IMR-90 (cell line): ENCODE measurements at regions not wholly inside any gene's neighbourhood (a gene's known extent, or its start where the extent isn't known, plus 50 kb on each side); places are given as distances from the start of the nearest gene placed in this dataset.

Experiments
- ATAC-seq: fragments of 200-7000 bp; cut with Tn5 transposase; 2 replicates; pipeline ENCODE4 v1.9.1; 2020; ENCODE audit warnings: low read depth, mild to moderate bottlenecking, moderate library complexity
- BruUV-seq: library from RNA; stranded (reverse); fragments of 400-500 nt; replicated peaks from 2 replicates; lab custom pipeline; 2021; lab: Mats Ljungman, UMichigan
- CTCF ChIA-PET: fragments of 300-600 bp; formaldehyde crosslinking; extraction: SDS; loops from one replicate; lab custom pipeline; 2021; ENCODE audit warnings: antibody characterized with exemption; lab: Yijun Ruan, JAX
- POLR2A ChIA-PET: fragments of 300-600 bp; sonication (Branson Sonifier 250); formaldehyde crosslinking; loops from one replicate; lab custom pipeline; 2022; ENCODE audit warnings: antibody characterized with exemption; ENCODE audit not compliant: unreplicated experiment; lab: Charles Lee
- DNase-seq: peaks from one replicate; pipeline ENCODE4 v3.0.0; 2013
- H2AFZ ChIP-seq: replicated peaks from 2 replicates; pipeline ENCODE3; 2013; ENCODE audit warnings: low read length, mild to moderate bottlenecking; ENCODE audit not compliant: poor library complexity
- H2AK5ac ChIP-seq: 2 replicates; pipeline ENCODE4 v1.6.1; 2013; ENCODE audit warnings: low read depth, low read length, inconsistent platforms
- H2AK9ac ChIP-seq: replicated peaks from 2 replicates; pipeline ENCODE3; 2013; ENCODE audit warnings: mild to moderate bottlenecking, low read depth, low read length, moderate library complexity; ENCODE audit not compliant: poor library complexity
- H2BK120ac ChIP-seq: 2 replicates; pipeline ENCODE4 v1.6.1; 2013; ENCODE audit warnings: low read depth, low read length, inconsistent platforms
- H2BK15ac ChIP-seq: 3 replicates; pipeline ENCODE4 v1.6.1; 2013; ENCODE audit warnings: low read depth, low read length, inconsistent platforms
- H2BK20ac ChIP-seq: 2 replicates; pipeline ENCODE4 v1.6.1; 2013; ENCODE audit warnings: low read depth, mild to moderate bottlenecking, inconsistent platforms, low read length, moderate library complexity
- H2BK5ac ChIP-seq: 2 replicates; pipeline ENCODE4 v1.6.1; 2013; ENCODE audit warnings: mild to moderate bottlenecking, low read depth, low read length, inconsistent platforms; ENCODE audit not compliant: poor library complexity, severe bottlenecking
- H3K14ac ChIP-seq: replicated peaks from 2 replicates; pipeline ENCODE4 v1.6.1; 2013; ENCODE audit warnings: low read depth, low read length, inconsistent platforms
- H3K18ac ChIP-seq: 2 replicates; pipeline ENCODE4 v1.6.1; 2013; ENCODE audit warnings: low read depth, low read length, control low read depth
- H3K23ac ChIP-seq: 2 replicates; pipeline ENCODE4 v1.6.1; 2013; ENCODE audit warnings: low read depth, low read length, inconsistent platforms
- H3K27ac ChIP-seq: 2 replicates; pipeline ENCODE4 v1.5.1; 2013; ENCODE audit warnings: mild to moderate bottlenecking, control low read depth, low read length; ENCODE audit not compliant: insufficient read depth
- H3K27me3 ChIP-seq: 2 replicates; pipeline ENCODE4 v1.6.1; 2013; ENCODE audit warnings: low read length; ENCODE audit not compliant: control insufficient read depth, insufficient read depth
- H3K36me3 ChIP-seq: 2 replicates; pipeline ENCODE4 v1.6.1; 2013; ENCODE audit warnings: low read length, mixed read lengths; ENCODE audit not compliant: control insufficient read depth, insufficient read depth
- H3K4ac ChIP-seq: 2 replicates; pipeline ENCODE4 v1.6.1; 2013; ENCODE audit warnings: low read depth, low read length, inconsistent platforms
- H3K4me1 ChIP-seq: 2 replicates; pipeline ENCODE4 v1.6.1; 2013; ENCODE audit warnings: low read length, mixed read lengths; ENCODE audit not compliant: control insufficient read depth, insufficient read depth
- H3K4me2 ChIP-seq: 2 replicates; pipeline ENCODE4 v1.6.1; 2013; ENCODE audit warnings: low read depth, mild to moderate bottlenecking, control low read depth, low read length, moderate library complexity
- H3K4me3 ChIP-seq: 2 replicates; pipeline ENCODE4 v1.5.1; 2013; ENCODE audit warnings: low read depth, mild to moderate bottlenecking, control low read depth, low read length, moderate library complexity; ENCODE audit not compliant: insufficient read depth
- H3K56ac ChIP-seq: 2 replicates; pipeline ENCODE4 v1.6.1; 2013; ENCODE audit warnings: low read length, inconsistent platforms; ENCODE audit not compliant: insufficient read depth; ENCODE audit errors: extremely low read depth
- H3K79me1 ChIP-seq, 2 experiments: 2 replicates each; pipeline ENCODE4 v1.6.1; 2013; ENCODE audit warnings: low read length in 2 of 2, inconsistent platforms in 1 of 2, low read depth in 1 of 2
- H3K9ac ChIP-seq: 2 replicates; pipeline ENCODE4 v1.6.1; 2013; ENCODE audit warnings: low read depth, low read length, control low read depth
- H3K9me1 ChIP-seq: 2 replicates; pipeline ENCODE4 v1.6.1; 2013; ENCODE audit warnings: low read length, inconsistent platforms; ENCODE audit not compliant: insufficient read depth
- H3K9me3 ChIP-seq: 2 replicates; pipeline ENCODE4 v1.6.1; 2013; ENCODE audit warnings: low read length; ENCODE audit not compliant: control insufficient read depth, insufficient read depth
- H4K20me1 ChIP-seq: 2 replicates; pipeline ENCODE4 v1.6.1; 2013; ENCODE audit warnings: low read length, inconsistent platforms; ENCODE audit not compliant: insufficient read depth
- H4K5ac ChIP-seq: 2 replicates; pipeline ENCODE4 v1.6.1; 2013; ENCODE audit warnings: mild to moderate bottlenecking, low read depth, low read length, control low read depth
- H4K8ac ChIP-seq, 2 experiments: 2 replicates each; pipeline ENCODE4 v1.6.1; 2013; ENCODE audit warnings: low read depth in 2 of 2, low read length in 2 of 2, control low read depth in 1 of 2, inconsistent platforms in 1 of 2
- H4K91ac ChIP-seq: 2 replicates; pipeline ENCODE4 v1.6.1; 2013; ENCODE audit warnings: low read depth, low read length, inconsistent platforms; ENCODE audit not compliant: insufficient read depth
- BHLHE40 ChIP-seq: fragments of 150-350 bp; IDR thresholded peaks from 2 replicates; pipeline ENCODE4 v1.6.1; 2016; ENCODE audit warnings: mild to moderate bottlenecking, low read depth, low read length
- CEBPB ChIP-seq: IDR thresholded peaks from 2 replicates; pipeline ENCODE4 v1.6.1; 2012; ENCODE audit warnings: low read depth, low read length, improper control_type of control experiment
- CHD1 ChIP-seq: IDR thresholded peaks from 2 replicates; pipeline ENCODE4 v1.6.1; 2012; ENCODE audit warnings: low read depth, low read length, improper control_type of control experiment
- CTCF ChIP-seq: conservative IDR thresholded peaks from 2 replicates; pipeline ENCODE4 v1.5.1; 2012; ENCODE audit warnings: mild to moderate bottlenecking, low read depth, low read length, improper control_type of control experiment
- ELK1 ChIP-seq: fragments of 150-350 bp; IDR thresholded peaks from 2 replicates; pipeline ENCODE4 v1.6.1; 2016; ENCODE audit warnings: low read depth, mild to moderate bottlenecking, low read length, moderate library complexity, borderline replicate concordance
- FOS ChIP-seq: fragments of 150-350 bp; IDR thresholded peaks from 2 replicates; pipeline ENCODE4 v1.6.1; 2016; ENCODE audit warnings: low read depth, low read length
- MAFK ChIP-seq: IDR thresholded peaks from 2 replicates; pipeline ENCODE4 v1.6.1; 2012; ENCODE audit warnings: low read depth, low read length, improper control_type of control experiment
- MAZ ChIP-seq: IDR thresholded peaks from 2 replicates; pipeline ENCODE4 v1.6.1; 2012; ENCODE audit warnings: low read depth, mild to moderate bottlenecking, low read length, improper control_type of control experiment, moderate library complexity, borderline replicate concordance
- MXI1 ChIP-seq: IDR thresholded peaks from 2 replicates; pipeline ENCODE4 v1.6.1; 2012; ENCODE audit warnings: low read depth, mild to moderate bottlenecking, low read length, moderate library complexity, borderline replicate concordance
- NFE2L2 ChIP-seq: fragments of 150-350 bp; IDR thresholded peaks from 2 replicates; pipeline ENCODE4 v1.6.1; 2016; ENCODE audit warnings: low read depth, mild to moderate bottlenecking, low read length
- POLR2A ChIP-seq: IDR thresholded peaks from 2 replicates; pipeline ENCODE4 v1.6.1; 2012; ENCODE audit warnings: mild to moderate bottlenecking, low read depth, low read length
- RAD21 ChIP-seq: IDR thresholded peaks from 2 replicates; pipeline ENCODE4 v1.6.1; 2012; ENCODE audit warnings: low read length, improper control_type of control experiment
- RCOR1 ChIP-seq: IDR thresholded peaks from 2 replicates; pipeline ENCODE4 v1.6.1; 2012; ENCODE audit warnings: mild to moderate bottlenecking, low read length, improper control_type of control experiment; ENCODE audit not compliant: insufficient replicate concordance
- RFX5 ChIP-seq: IDR thresholded peaks from 2 replicates; pipeline ENCODE4 v1.8.0; 2012; ENCODE audit warnings: low read depth, mild to moderate bottlenecking, low read length, moderate library complexity
- SMC3 ChIP-seq: fragments of 150-350 bp; IDR thresholded peaks from 2 replicates; pipeline ENCODE4 v1.6.1; 2016; ENCODE audit warnings: low read depth, mild to moderate bottlenecking, antibody characterized with exemption, low read length, moderate library complexity
- USF2 ChIP-seq: fragments of 150-350 bp; IDR thresholded peaks from 2 replicates; pipeline ENCODE4 v1.6.1; 2017; ENCODE audit warnings: mild to moderate bottlenecking, antibody characterized with exemption, low read length, low read depth
- WGBS, 2 experiments: methylation state at CpG; one replicate each; pipeline versions ENCODE4 v1.1.5 to v1.1.7; 2013; ENCODE audit warnings: missing lambda C conversion rate in 2 of 2; ENCODE audit not compliant: insufficient read length in 1 of 2; ENCODE audit errors: extremely low coverage in 2 of 2; 5-methylcytosine and 5-hydroxymethylcytosine counted together
- dilution Hi-C: fragments of 300-500 bp; cut with HindIII; formaldehyde crosslinking; loops from one replicate; pipeline ENCODE4 v1.14.3; 2018; ENCODE audit warnings: low sequenced_read_pairs; ENCODE audit not compliant: unreplicated experiment
- in situ Hi-C: fragments of 300-500 bp; cut with MboI; formaldehyde crosslinking; loops from 3 replicates; pipeline ENCODE4 v1.14.3; 2019; ENCODE audit warnings: low sequenced_read_pairs, inconsistent platforms, mixed read lengths
- intact Hi-C: fragments of 100-400 bp; cut with micrococcal nuclease; formaldehyde crosslinking; loops from 2 replicates; pipeline ENCODE4 v1.10.0; 2022

- no peak overlapping the region for H3K4me2 ChIP-seq
- no peak for TF ChIP-seq RFX5
- no peak for TF ChIP-seq CHD1
- no peak for TF ChIP-seq USF2
- no peak for TF ChIP-seq ELK1
- TF ChIP-seq FOS = no peak
- no peak for TF ChIP-seq MAZ
- no peak for TF ChIP-seq MXI1
- no peak for TF ChIP-seq NFE2L2
- no peak for TF ChIP-seq CTCF
- TF ChIP-seq SMC3 = no peak
- TF ChIP-seq RAD21 = no peak
- TF ChIP-seq BHLHE40 = no peak
- TF ChIP-seq CEBPB = no peak
- no peak for TF ChIP-seq MAFK
- TF ChIP-seq POLR2A = no peak
- no peak for TF ChIP-seq RCOR1
- H3K79me1 ChIP-seq = no peaks in the 10 kb centered on the region
- dilution Hi-C loops (no loop called here), intact Hi-C loops (no loop called here), in situ Hi-C loops (no loop called here)
- peak overlapping the region; percentile 65; the same call in 1 of the 2 replicates for H3K18ac ChIP-seq
- no peak overlapping the region for H3K27ac ChIP-seq
- no peaks in the 10 kb centered on the region for H3K36me3 ChIP-seq
- BruUV-seq = no TSS peak
- H2BK15ac ChIP-seq = no peak overlapping the region
- no peak overlapping the region for H3K14ac ChIP-seq
- no peak overlapping the region for H3K23ac ChIP-seq
- H3K4me3 ChIP-seq = no peak overlapping the region
- ChIA-PET CTCF (no interaction called here), POLR2A (no interaction called here)
- no peaks in the 10 kb centered on the region for H3K9me3 ChIP-seq
- no peak overlapping the region for H2BK120ac ChIP-seq
- peak; percentile 27; the same call in 1 of the 2 replicates for ATAC-seq
- no peak overlapping the region for H2BK5ac ChIP-seq
- H2AK9ac ChIP-seq = no peak overlapping the region
- H3K27me3 ChIP-seq = no peaks in the 10 kb centered on the region
- no peak overlapping the region for H3K9ac ChIP-seq
- no peak overlapping the region for H4K8ac ChIP-seq
- H3K4ac ChIP-seq = no peak overlapping the region
- no peak overlapping the region for H2AK5ac ChIP-seq
- WGBS, 2 experiments = no CpG with 5 or more reads among the region's 3 CpGs
- no peaks in the 10 kb centered on the region; the same call in 1 of the 2 replicates for H3K4me1 ChIP-seq
- no peak overlapping the region; the same call in 1 of the 2 replicates for H4K5ac ChIP-seq
- no peak overlapping the region for H2AFZ ChIP-seq
- H3K56ac ChIP-seq = no peak overlapping the region
- H4K20me1 ChIP-seq = no peaks in the 10 kb centered on the region
- H2BK20ac ChIP-seq = no peak overlapping the region
- no peaks in the 10 kb centered on the region for H3K9me1 ChIP-seq
- H4K91ac ChIP-seq = no peak overlapping the region; the same call in 1 of the 2 replicates
- DNase-seq = peak; percentile 26
These were observed 74.5 kb upstream of the EOLA2 start for GRCh38 chrX:150012647-150013381.
